ENCODE measurements at regions not wholly inside any gene's neighbourhood (a gene's known extent, or its start where the extent isn't known, plus 50 kb on each side); places are given as distances from the start of the nearest gene placed in this dataset.

- no peak overlapping the region for H3K4me3 ChIP-seq (ENCODE audit: low read depth, low read length)
- TF ChIP-seq CTCF (IDR thresholded peaks at IDR 0.05; ENCODE audit: low read depth, low read length) = no peak
Observed at GRCh38 chr9:14438232-14439021, 124.5 kb upstream of the NFIB start.

GRCh38 chr9:14437354-14438231 lies 123.7 kb upstream of the NFIB start:
- no peak for TF ChIP-seq CTCF (IDR thresholded peaks at IDR 0.05; ENCODE audit: low read depth, low read length)
- no peak overlapping the region for H3K4me3 ChIP-seq (ENCODE audit: low read depth, low read length)

- TF ChIP-seq CTCF (IDR thresholded peaks at IDR 0.05; ENCODE audit: low read depth, low read length) = no peak
- H3K4me3 ChIP-seq (ENCODE audit: low read depth, low read length) = no peak overlapping the region
Observed at GRCh38 chr9:14435871-14436270, 121.9 kb upstream of the NFIB start.

- no peak overlapping the region for H3K4me3 ChIP-seq (ENCODE audit: low read depth, low read length)
- TF ChIP-seq CTCF (IDR thresholded peaks at IDR 0.05; ENCODE audit: low read depth, low read length) = no peak
Observed at GRCh38 chr9:14434971-14435718, 121.2 kb upstream of the NFIB start.

- no peak for TF ChIP-seq CTCF (IDR thresholded peaks at IDR 0.05; ENCODE audit: low read depth, low read length)
- H3K4me3 ChIP-seq (ENCODE audit: low read depth, low read length) = no peak overlapping the region
Observed at GRCh38 chr9:14434158-14434504, 120.2 kb upstream of the NFIB start.

GRCh38 chr9:14433351-14434157 lies 119.6 kb upstream of the NFIB start:
- H3K4me3 ChIP-seq (ENCODE audit: low read depth, low read length) = no peak overlapping the region
- no peak for TF ChIP-seq CTCF (IDR thresholded peaks at IDR 0.05; ENCODE audit: low read depth, low read length)

All from WI38 (cell line).